CD4-positive, alpha-beta T cell (primary cell): ENCODE measurements at regions not wholly inside any gene's neighbourhood (a gene's known extent, or its start where the extent isn't known, plus 50 kb on each side); places are given as distances from the start of the nearest gene placed in this dataset.

Source experiments
- ATAC-seq: fragments of 200-7000 bp; cut with Tn5 transposase; one replicate; pipeline ENCODE4 v1.10.0; 2022; ENCODE audit warnings: mild to moderate bottlenecking; ENCODE audit not compliant: poor library complexity
- CTCF ChIA-PET: fragments of 350-600 bp; sonication (Branson Sonifier 250); formaldehyde crosslinking; loops from one replicate; lab custom pipeline; 2021; ENCODE audit warnings: antibody characterized with exemption, inconsistent platforms; lab: Charles Lee
- POLR2A ChIA-PET: fragments of 350-600 bp; sonication (Branson Sonifier 250); formaldehyde crosslinking; loops from one replicate; lab custom pipeline; 2021; ENCODE audit warnings: antibody characterized with exemption, inconsistent platforms; lab: Charles Lee
- DNase-seq, 14 experiments: peaks; one replicate each; pipeline ENCODE4 v3.0.0-alpha.2; 2013 to 2020; ENCODE audit warnings: mixed read lengths in 2 of 14
- H3K27ac ChIP-seq, 2 donors: one replicate each; pipeline versions ENCODE4 v1.5.1 to v1.7.0; 2013; ENCODE audit warnings: low read length in 2 of 2, low read depth in 1 of 2, mild to moderate bottlenecking in 1 of 2
- H3K27me3 ChIP-seq, 2 experiments: 1 replicate in 1 of 2; 2 replicates in 1 of 2; pipeline versions ENCODE4 v1.6.1 to v1.7.0; 2013; ENCODE audit warnings: low read length in 2 of 2, control low read depth in 1 of 2, mild to moderate bottlenecking in 1 of 2, moderate library complexity in 1 of 2; ENCODE audit not compliant: insufficient read depth in 2 of 2, control insufficient read depth in 1 of 2
- H3K36me3 ChIP-seq: one replicate; pipeline ENCODE4 v1.6.1; 2013; ENCODE audit warnings: low read length, control low read depth; ENCODE audit not compliant: insufficient read depth
- H3K4me1 ChIP-seq: one replicate; pipeline ENCODE4 v1.6.1; 2013; ENCODE audit warnings: low read length, control low read depth; ENCODE audit not compliant: insufficient read depth
- H3K4me3 ChIP-seq: one replicate; pipeline ENCODE4 v1.5.1; 2013; ENCODE audit warnings: mild to moderate bottlenecking, low read length, moderate library complexity
- H3K9me3 ChIP-seq, 2 experiments: 1 replicate in 1 of 2; 2 replicates in 1 of 2; pipeline versions ENCODE4 v1.6.1 to v1.7.0; 2013; ENCODE audit warnings: low read length in 2 of 2, mild to moderate bottlenecking in 2 of 2, control low read depth in 1 of 2, moderate library complexity in 1 of 2; ENCODE audit not compliant: control insufficient read depth in 1 of 2, insufficient read depth in 1 of 2
- H3K27ac Mint-ChIP-seq: one replicate; pipeline ENCODE4 v1.8.0; 2020; ENCODE audit warnings: mixed read lengths
- H3K27me3 Mint-ChIP-seq: one replicate; pipeline ENCODE4 v1.8.0; 2021; ENCODE audit warnings: mixed read lengths
- H3K36me3 Mint-ChIP-seq: one replicate; pipeline ENCODE4 v1.8.0; 2021; ENCODE audit warnings: low read depth, mixed read lengths
- H3K4me1 Mint-ChIP-seq: one replicate; pipeline ENCODE4 v1.8.0; 2021; ENCODE audit warnings: low read depth, mixed read lengths
- H3K4me3 Mint-ChIP-seq: one replicate; pipeline ENCODE4 v1.8.0; 2020; ENCODE audit warnings: mild to moderate bottlenecking, mixed read lengths
- H3K9me3 Mint-ChIP-seq: one replicate; pipeline ENCODE4 v1.8.0; 2020; ENCODE audit warnings: mixed read lengths
- CTCF ChIP-seq: fragments of 200-600 bp; IDR thresholded peaks from one replicate; pipeline ENCODE4 v1.8.0; 2022; ENCODE audit warnings: antibody characterized with exemption, mild to moderate bottlenecking
- intact Hi-C, 2 experiments: fragments of 100-400 bp; cut with DNase I in 1 of 2; cut with micrococcal nuclease in 1 of 2; formaldehyde crosslinking; loops; one replicate each; pipeline versions ENCODE4 v1.15.1 to v1.9.0; 2023 to 2025; cut with DNase I, micrococcal nuclease

- TF ChIP-seq CTCF: no peak
- POLR2A ChIA-PET: no interaction called here
- no peak overlapping the region for H3K27ac ChIP-seq
Observed at GRCh38 chr12:13270817-13271216, 74.3 kb downstream of the EMP1 start.

More at GRCh38 chr12:13270817-13271216, 74.3 kb downstream of the EMP1 start:
- Histone ChIP-seq H3K4me1 (no peaks in the 10 kb centered on the region), H3K36me3 (no peaks in the 10 kb centered on the region), H3K4me3 (no peak overlapping the region), H3K27me3 (peaks cover 9 to 15% of the 10 kb centered on the region in 2 experiments), H3K9me3 (no peaks in the 10 kb centered on the region)
- intact Hi-C loops: no loop called here
- Mint-ChIP-seq H3K4me1 (no peaks in the 10 kb centered on the region), H3K27ac (no peak overlapping the region), H3K27me3 (peaks cover 43% of the 10 kb centered on the region), H3K4me3 (no peak overlapping the region), H3K36me3 (no peaks in the 10 kb centered on the region), H3K9me3 (no peaks in the 10 kb centered on the region)
- CTCF ChIA-PET: no interaction called here
- ATAC-seq (no peak), DNase-seq (no peak)
